ENCODE measurements at regions not wholly inside any gene's neighbourhood (a gene's known extent, or its start where the extent isn't known, plus 50 kb on each side); places are given as distances from the start of the nearest gene placed in this dataset.

DNA sequence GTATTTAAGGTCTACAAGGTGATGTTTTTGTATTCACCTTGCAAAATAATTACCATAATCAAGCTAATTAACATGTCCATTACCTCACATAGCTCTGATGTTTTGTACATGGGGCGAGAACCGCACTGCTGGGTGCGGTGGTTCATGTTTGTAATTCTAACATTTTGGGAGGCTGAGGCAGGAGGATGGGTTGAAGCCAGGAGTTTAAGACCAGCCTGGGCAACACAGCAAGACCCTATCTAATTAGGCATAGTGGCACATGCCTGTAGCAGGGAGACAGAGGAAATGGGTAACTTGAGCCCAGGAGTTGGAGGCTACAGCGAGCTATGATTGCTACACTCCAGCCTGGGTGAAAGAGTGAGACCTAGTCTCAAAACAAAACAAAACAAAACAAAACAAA lies 248.2 kb upstream of the NSMCE3 start:
- H3K14ac ChIP-seq (ENCODE audit: insufficient read depth, low read length), result no peak overlapping the region
- H2BK15ac ChIP-seq (ENCODE audit: low read depth, low read length), result no peak overlapping the region
- no peak overlapping the region for H2BK20ac ChIP-seq (ENCODE audit: low read depth, low read length, poor library complexity, severe bottlenecking)
- no CpG with 5 or more reads among the region's 4 CpGs for WGBS (ENCODE audit: extremely low coverage, insufficient read length, low lambda C conversion rate)
- no peaks in the 10 kb centered on the region for H3K27me3 Mint-ChIP-seq (ENCODE audit: low read depth)
- no peaks in the 10 kb centered on the region for H3K23me2 ChIP-seq (ENCODE audit: insufficient read length, low read depth, low read length, poor library complexity, severe bottlenecking)
- no peak overlapping the region for H4K5ac ChIP-seq (ENCODE audit: insufficient read length, low read depth, low read length)
- no peak overlapping the region for H3K9ac ChIP-seq (ENCODE audit: extremely low read depth, insufficient read length, low read length)
- H3T11ph ChIP-seq (ENCODE audit: low read length), result no peak overlapping the region
- H3K9me3 Mint-ChIP-seq, result peaks cover 9 to 12% of the 10 kb centered on the region in 2 experiments; a peak in 4 of 5 replicates
- no peak overlapping the region for H2AK5ac ChIP-seq (ENCODE audit: insufficient read length, low read length)
- H2BK5ac ChIP-seq (ENCODE audit: insufficient read length, low read length), result no peak overlapping the region
- H3K79me2 ChIP-seq (ENCODE audit: insufficient read depth, low read length), result peaks cover 2% of the 10 kb centered on the region; the same call in 1 of the 2 replicates
- H3K9me3 ChIP-seq (ENCODE audit: control insufficient read depth, low read depth, low read length), result peaks cover 6% of the 10 kb centered on the region
- H3K27me3 ChIP-seq (ENCODE audit: insufficient read depth, low read length), result no peaks in the 10 kb centered on the region
- H3K27ac ChIP-seq (ENCODE audit: insufficient read length, low read depth, low read length), result no peak overlapping the region
- no peak overlapping the region for H3K23ac ChIP-seq (ENCODE audit: insufficient read length, low read depth, low read length)
- no peaks in the 10 kb centered on the region; the same call in 1 of the 2 replicates for H3K4me1 ChIP-seq (ENCODE audit: insufficient read depth, low read length)
- TF ChIP-seq, protein P1, sequence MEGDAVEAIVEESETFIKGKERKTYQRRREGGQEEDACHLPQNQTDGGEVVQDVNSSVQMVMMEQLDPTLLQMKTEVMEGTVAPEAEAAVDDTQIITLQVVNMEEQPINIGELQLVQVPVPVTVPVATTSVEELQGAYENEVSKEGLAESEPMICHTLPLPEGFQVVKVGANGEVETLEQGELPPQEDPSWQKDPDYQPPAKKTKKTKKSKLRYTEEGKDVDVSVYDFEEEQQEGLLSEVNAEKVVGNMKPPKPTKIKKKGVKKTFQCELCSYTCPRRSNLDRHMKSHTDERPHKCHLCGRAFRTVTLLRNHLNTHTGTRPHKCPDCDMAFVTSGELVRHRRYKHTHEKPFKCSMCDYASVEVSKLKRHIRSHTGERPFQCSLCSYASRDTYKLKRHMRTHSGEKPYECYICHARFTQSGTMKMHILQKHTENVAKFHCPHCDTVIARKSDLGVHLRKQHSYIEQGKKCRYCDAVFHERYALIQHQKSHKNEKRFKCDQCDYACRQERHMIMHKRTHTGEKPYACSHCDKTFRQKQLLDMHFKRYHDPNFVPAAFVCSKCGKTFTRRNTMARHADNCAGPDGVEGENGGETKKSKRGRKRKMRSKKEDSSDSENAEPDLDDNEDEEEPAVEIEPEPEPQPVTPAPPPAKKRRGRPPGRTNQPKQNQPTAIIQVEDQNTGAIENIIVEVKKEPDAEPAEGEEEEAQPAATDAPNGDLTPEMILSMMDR (conservative IDR thresholded peaks at IDR 0.05), result no peak
- DNase-seq, result no peak
- no peak overlapping the region for H2BK120ac ChIP-seq (ENCODE audit: low read depth, low read length, poor library complexity, severe bottlenecking)
- no peak overlapping the region for H3K18ac ChIP-seq (ENCODE audit: insufficient read length, low read depth, low read length)
- H3K4me2 ChIP-seq (ENCODE audit: insufficient read depth, insufficient read length, low read length), result no peak overlapping the region
- peaks cover 9 to 14% of the 10 kb centered on the region in 2 experiments for H3K4me1 Mint-ChIP-seq
- peaks cover 6 to 11% (median 7%) of the 10 kb centered on the region in 3 experiments; a peak in 6 of 7 replicates for H3K36me3 Mint-ChIP-seq (ENCODE audit: insufficient read depth in 1 of 3, low read depth in 3 of 3)
- H4K20me1 ChIP-seq (ENCODE audit: control insufficient read depth, insufficient read depth, insufficient read length), result no peaks in the 10 kb centered on the region
- H4K8ac ChIP-seq (replicated peaks; ENCODE audit: insufficient read length, low read depth, low read length), result no peak overlapping the region
- no peak overlapping the region for H3K27ac Mint-ChIP-seq
- no peak overlapping the region for H3K56ac ChIP-seq (ENCODE audit: insufficient read length, low read depth, low read length)
- H2AFZ ChIP-seq (ENCODE audit: low read length), result no peak overlapping the region
- H3K4ac ChIP-seq (ENCODE audit: low read depth, low read length), result no peak overlapping the region
- no peak overlapping the region for H4K91ac ChIP-seq (ENCODE audit: insufficient read length, low read depth, low read length)
- no peak overlapping the region for H3K4me3 Mint-ChIP-seq
- no peaks in the 10 kb centered on the region for H3K79me1 ChIP-seq (ENCODE audit: insufficient read depth, low read depth, low read length, poor library complexity, severe bottlenecking)
- H2BK12ac ChIP-seq (ENCODE audit: insufficient read length, low read depth, low read length), result no peak overlapping the region

Data from H9 (cell line).